ENCODE measurements at regions not wholly inside any gene's neighbourhood (a gene's known extent, or its start where the extent isn't known, plus 50 kb on each side); places are given as distances from the start of the nearest gene placed in this dataset.

GRCh38 chr17:36864827-36865430 is 72.3 kb upstream of the LHX1 start:
- DNase-seq = no peak
- Histone ChIP-seq H3K27me3 (peaks cover 0 to 84% (median 57%) of the 10 kb centered on the region in 7 donors), H3K4me3 (no peak overlapping the region), H3K4me1 (no peaks in the 10 kb centered on the region), H3K36me3 (no peaks in the 10 kb centered on the region), H3K27ac (no peak overlapping the region), H3K9me3 (no peaks in the 10 kb centered on the region)
- intact Hi-C loops (cut with DNase I) = loop anchor here in 1 of 10 donors (5.0 kb wide), 1 partner anchor 358 kb away; no protein-coding TSS in a partner anchor
- no peak for TF ChIP-seq CTCF (IDR thresholded peaks at IDR 0.05)
- WGBS, 2 donors = 65 to 68% methylated on average over 11 of the region's 11 CpGs
- ATAC-seq = no peak

DNA sequence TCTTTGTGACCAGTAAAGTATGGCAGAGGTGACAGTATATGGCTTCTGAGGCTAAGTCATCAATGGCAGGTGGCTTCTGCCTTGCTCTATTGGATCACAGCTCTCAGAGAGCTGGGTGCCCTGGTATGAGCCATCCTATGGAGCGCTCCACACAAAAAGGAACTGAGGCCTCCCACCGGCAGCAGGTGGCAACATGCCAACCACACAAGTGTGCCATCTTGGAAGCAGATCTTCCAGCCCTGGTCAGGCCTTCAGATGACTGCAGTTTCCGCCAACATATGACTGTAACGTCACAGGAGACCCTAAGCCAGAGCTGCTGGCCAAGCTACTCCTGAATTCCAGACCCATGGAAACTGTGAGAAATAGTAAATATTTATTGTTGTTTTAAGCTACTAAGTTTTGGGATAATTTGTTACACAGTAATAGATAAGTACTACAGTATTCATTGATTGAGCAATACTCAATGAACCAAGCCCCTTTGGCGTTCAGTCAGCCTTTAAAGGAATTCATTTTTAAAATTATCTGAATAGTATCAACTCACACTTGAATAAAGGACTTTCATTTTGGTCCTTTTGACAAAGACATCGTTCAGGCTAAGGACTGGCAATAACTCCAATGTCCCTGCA is 69.4 kb upstream of the LHX1 start:
- Histone ChIP-seq H3K36me3 (no peaks in the 10 kb centered on the region), H3K4me3 (no peak overlapping the region), H3K27me3 (peaks cover 0 to 82% (median 46%) of the 10 kb centered on the region in 7 donors), H3K9me3 (peaks cover 0 to 7% (median 0%) of the 10 kb centered on the region in 11 donors), H3K4me1 (no peaks in the 10 kb centered on the region), H3K27ac (no peak overlapping the region)
- DNase-seq (no peak), ATAC-seq (no peak)
- TF ChIP-seq CTCF (IDR thresholded peaks at IDR 0.05) = no peak
- 78 to 80% methylated on average over 6 of the region's 6 CpGs for WGBS, 2 donors
- intact Hi-C loops (cut with DNase I) = loop anchor here in 1 of 10 donors (2.0 kb wide), 1 partner anchor 57 kb away; no protein-coding TSS in a partner anchor

- ATAC-seq (no peak), DNase-seq (no peak)
- intact Hi-C loops (cut with DNase I) = no loop called here
- Histone ChIP-seq H3K4me3 (no peak overlapping the region), H3K4me1 (no peaks in the 10 kb centered on the region), H3K27ac (no peak overlapping the region), H3K9me3 (peaks cover 0 to 9% (median 0%) of the 10 kb centered on the region in 11 donors), H3K36me3 (no peaks in the 10 kb centered on the region), H3K27me3 (peaks cover 0 to 72% (median 39%) of the 10 kb centered on the region in 7 donors)
- no peak for TF ChIP-seq CTCF (IDR thresholded peaks at IDR 0.05)
- 58 to 71% methylated on average over 10 of the region's 10 CpGs for WGBS, 2 donors
Measured at GRCh38 chr17:36868777-36869176, 68.5 kb upstream of the LHX1 start.

DNA sequence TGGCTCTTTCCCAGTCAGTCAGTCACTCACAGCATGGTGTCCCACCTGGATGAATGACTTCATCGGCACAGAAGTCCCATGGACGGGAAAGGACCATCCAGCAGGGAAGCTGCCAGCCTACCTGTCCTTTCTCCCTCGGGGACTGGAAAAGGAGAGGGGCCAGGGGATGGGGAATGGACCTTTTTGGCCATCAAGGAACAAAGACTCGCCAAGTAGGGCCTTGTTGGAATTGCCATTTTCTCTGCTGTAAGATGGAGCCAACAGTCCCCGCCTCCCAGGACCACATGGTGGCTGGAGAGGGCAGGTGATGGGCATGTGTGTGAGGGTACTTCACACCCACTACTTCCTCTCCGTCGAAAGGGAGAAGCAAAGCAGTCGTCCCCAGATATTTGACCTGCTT is 67.8 kb upstream of the LHX1 start:
- DNase-seq = no peak
- intact Hi-C loops (cut with DNase I) = no loop called here
- TF ChIP-seq CTCF (IDR thresholded peaks at IDR 0.05) = no peak
- H3K4me1 ChIP-seq = no peaks in the 10 kb centered on the region
- H3K9me3 ChIP-seq = peaks cover 0 to 9% (median 0%) of the 10 kb centered on the region in 11 donors
- no peak for ATAC-seq
- H3K27me3 ChIP-seq = peaks cover 0 to 66% (median 39%) of the 10 kb centered on the region in 7 donors
- no peak overlapping the region for H3K27ac ChIP-seq
- 64 to 66% methylated on average over 8 of the region's 8 CpGs for WGBS, 2 donors
- H3K36me3 ChIP-seq = no peaks in the 10 kb centered on the region
- no peak overlapping the region for H3K4me3 ChIP-seq
